BE2C (cell line): ENCODE measurements at regions not wholly inside any gene's neighbourhood (a gene's known extent, or its start where the extent isn't known, plus 50 kb on each side); places are given as distances from the start of the nearest gene placed in this dataset.
A peak's percentile ranks its signal among the peaks of the same experiment; 100 is the strongest.

ENCODE experiments used
- DNase-seq: peaks from one replicate; pipeline ENCODE4 v3.0.0-alpha.2; 2020
- H3K27me3 ChIP-seq: fragments of 250-450 bp; sonication (Bioruptor Pico); 2 replicates; pipeline ENCODE4 v1.5.1; 2020; ENCODE audit warnings: mild to moderate bottlenecking
- H3K36me3 ChIP-seq: fragments of 250-450 bp; sonication (Bioruptor Pico); 2 replicates; pipeline ENCODE4 v1.5.1; 2020; ENCODE audit warnings: mild to moderate bottlenecking
- H3K4me1 ChIP-seq: fragments of 250-450 bp; sonication (Bioruptor Pico); 2 replicates; pipeline ENCODE4 v1.5.1; 2020
- H3K4me3 ChIP-seq: 2 replicates; pipeline ENCODE4 v1.5.1; 2011; ENCODE audit warnings: low read depth, low read length
- H3K9me3 ChIP-seq: fragments of 250-450 bp; sonication (Bioruptor Pico); 2 replicates; pipeline ENCODE4 v1.5.1; 2020
- TF ChIP-seq, protein P1 (sequence below): IDR thresholded peaks from 2 replicates; pipeline ENCODE4 v1.5.1; 2012; ENCODE audit warnings: mild to moderate bottlenecking, low read depth, low read length

DNA sequence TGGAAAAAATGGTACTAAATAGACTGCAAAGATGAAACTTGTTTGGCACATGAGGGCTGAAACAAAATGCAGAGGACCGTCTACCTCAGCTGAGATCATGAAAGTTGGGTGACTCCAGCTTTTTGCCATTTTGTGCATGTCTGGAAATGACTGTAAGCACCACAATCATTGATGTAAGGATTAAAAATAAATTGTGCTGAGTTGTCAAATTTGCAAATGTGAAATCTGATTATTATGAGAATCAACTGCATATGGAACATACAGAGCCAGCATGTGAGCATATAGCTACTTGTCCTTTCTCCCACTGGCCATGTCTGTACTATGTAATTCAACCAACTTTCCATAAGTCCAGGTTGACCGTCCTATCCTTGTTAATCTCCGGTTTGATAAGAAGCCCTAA lies 736.9 kb upstream of the PRMT6 start:
- no peak for DNase-seq
- Histone ChIP-seq H3K27me3 (no peaks in the 10 kb centered on the region), H3K4me1 (no peaks in the 10 kb centered on the region), H3K36me3 (no peaks in the 10 kb centered on the region), H3K4me3 (no peak overlapping the region), H3K9me3 (no peaks in the 10 kb centered on the region)
- TF ChIP-seq, protein P1, sequence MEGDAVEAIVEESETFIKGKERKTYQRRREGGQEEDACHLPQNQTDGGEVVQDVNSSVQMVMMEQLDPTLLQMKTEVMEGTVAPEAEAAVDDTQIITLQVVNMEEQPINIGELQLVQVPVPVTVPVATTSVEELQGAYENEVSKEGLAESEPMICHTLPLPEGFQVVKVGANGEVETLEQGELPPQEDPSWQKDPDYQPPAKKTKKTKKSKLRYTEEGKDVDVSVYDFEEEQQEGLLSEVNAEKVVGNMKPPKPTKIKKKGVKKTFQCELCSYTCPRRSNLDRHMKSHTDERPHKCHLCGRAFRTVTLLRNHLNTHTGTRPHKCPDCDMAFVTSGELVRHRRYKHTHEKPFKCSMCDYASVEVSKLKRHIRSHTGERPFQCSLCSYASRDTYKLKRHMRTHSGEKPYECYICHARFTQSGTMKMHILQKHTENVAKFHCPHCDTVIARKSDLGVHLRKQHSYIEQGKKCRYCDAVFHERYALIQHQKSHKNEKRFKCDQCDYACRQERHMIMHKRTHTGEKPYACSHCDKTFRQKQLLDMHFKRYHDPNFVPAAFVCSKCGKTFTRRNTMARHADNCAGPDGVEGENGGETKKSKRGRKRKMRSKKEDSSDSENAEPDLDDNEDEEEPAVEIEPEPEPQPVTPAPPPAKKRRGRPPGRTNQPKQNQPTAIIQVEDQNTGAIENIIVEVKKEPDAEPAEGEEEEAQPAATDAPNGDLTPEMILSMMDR = no peak

GRCh38 chr1:106325600-106325999 lies 730.9 kb upstream of the PRMT6 start:
- Histone ChIP-seq H3K36me3 (no peaks in the 10 kb centered on the region), H3K4me3 (no peak overlapping the region), H3K9me3 (no peaks in the 10 kb centered on the region), H3K4me1 (no peaks in the 10 kb centered on the region), H3K27me3 (no peaks in the 10 kb centered on the region)
- TF ChIP-seq, protein P1 = no peak
- DNase-seq = no peak

DNA sequence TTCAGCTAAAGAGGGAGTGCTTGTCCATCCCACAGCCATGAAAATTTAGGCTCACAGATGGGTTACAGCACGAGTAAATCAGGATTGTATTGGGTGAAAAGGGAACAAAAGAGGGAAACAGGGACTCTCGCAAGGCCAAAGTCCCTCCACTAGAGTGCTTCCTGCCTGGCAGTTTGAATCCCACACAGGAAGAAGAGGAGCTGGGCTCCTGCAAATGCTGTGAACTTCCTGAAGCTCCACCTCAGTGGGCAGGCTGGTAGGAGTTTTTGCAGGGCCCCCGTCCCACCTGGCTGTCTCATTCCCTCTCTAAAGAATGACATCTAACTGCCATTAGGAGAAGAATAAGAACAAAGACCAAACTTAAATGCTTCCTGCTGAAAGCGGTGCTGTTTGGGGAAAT lies 712.0 kb upstream of the PRMT6 start:
- Histone ChIP-seq H3K4me3 (no peak overlapping the region), H3K4me1 (no peaks in the 10 kb centered on the region), H3K36me3 (no peaks in the 10 kb centered on the region), H3K9me3 (no peaks in the 10 kb centered on the region), H3K27me3 (no peaks in the 10 kb centered on the region)
- TF ChIP-seq, protein P1 = no peak
- DNase-seq = no peak

DNA sequence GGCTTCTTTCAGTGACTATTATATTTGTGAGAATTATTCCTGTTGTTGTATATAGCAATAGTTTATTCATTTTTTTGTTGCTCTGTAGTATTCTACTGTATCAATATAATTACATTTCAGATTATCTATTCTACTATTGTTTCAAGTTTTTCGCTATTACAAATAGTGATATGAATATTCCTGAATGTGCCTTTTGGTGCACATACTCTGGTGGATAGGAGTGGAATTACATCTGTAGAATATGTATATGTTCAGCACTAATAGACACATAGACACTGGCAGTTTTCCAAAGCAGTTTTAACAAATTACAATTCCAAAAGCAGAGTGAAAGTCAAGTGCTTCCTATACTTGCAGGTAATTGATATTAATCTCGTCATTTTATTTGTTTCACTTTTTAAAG lies 696.2 kb upstream of the PRMT6 start:
- TF ChIP-seq, protein P1 = peak; percentile 45
- no peaks in the 10 kb centered on the region for H3K4me1 ChIP-seq
- H3K4me3 ChIP-seq = no peak overlapping the region
- H3K27me3 ChIP-seq = no peaks in the 10 kb centered on the region
- DNase-seq = no peak
- 0 out of 2 replicates have a peak, but pooled peaks cover 4% of the 10 kb centered on the region for H3K9me3 ChIP-seq
- no peaks in the 10 kb centered on the region for H3K36me3 ChIP-seq

- Histone ChIP-seq H3K4me1 (no peaks in the 10 kb centered on the region), H3K36me3 (no peaks in the 10 kb centered on the region), H3K4me3 (no peak overlapping the region), H3K9me3 (no peaks in the 10 kb centered on the region), H3K27me3 (no peaks in the 10 kb centered on the region)
- TF ChIP-seq, protein P1 = no peak
- no peak for DNase-seq
Observed at GRCh38 chr1:106366627-106367319, 689.7 kb upstream of the PRMT6 start.

DNA sequence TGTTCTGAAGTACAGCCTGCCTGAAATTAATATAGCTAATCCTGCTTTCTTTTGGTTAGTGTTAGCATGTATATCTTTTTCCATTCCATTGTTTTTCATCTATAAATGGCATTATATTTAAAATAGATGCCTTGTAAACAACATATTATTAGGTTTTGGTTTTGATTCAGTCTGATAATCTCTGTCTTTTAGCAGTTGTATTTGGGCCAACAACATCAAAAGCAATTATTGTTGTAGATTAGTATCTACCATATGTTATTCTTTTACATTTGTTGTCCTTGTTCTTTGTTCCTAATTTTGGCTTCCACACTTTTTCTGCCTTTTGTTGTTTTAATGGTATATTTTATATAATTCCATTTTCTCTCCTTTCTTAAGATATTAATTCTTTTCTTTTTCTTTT lies 678.2 kb upstream of the PRMT6 start:
- H3K4me3 ChIP-seq = no peak overlapping the region
- no peaks in the 10 kb centered on the region for H3K27me3 ChIP-seq
- H3K36me3 ChIP-seq = no peaks in the 10 kb centered on the region
- H3K9me3 ChIP-seq = no peaks in the 10 kb centered on the region
- no peak for DNase-seq
- TF ChIP-seq, protein P1 = no peak
- no peaks in the 10 kb centered on the region; the same call in 1 of the 2 replicates for H3K4me1 ChIP-seq
